Kidney capillary endothelial cell (primary cell): ENCODE measurements at regions not wholly inside any gene's neighbourhood (a gene's known extent, or its start where the extent isn't known, plus 50 kb on each side); places are given as distances from the start of the nearest gene placed in this dataset.
A peak's percentile ranks its signal among the peaks of the same experiment; 100 is the strongest.
"Not testable (repeated sequence)": the region's sequence is repeated elsewhere in the genome, so short reads cannot be mapped to it uniquely, and the experiment has no call there.

Source experiments
- DNase-seq: peaks from one replicate; pipeline ENCODE4 v3.0.0-alpha.2; 2018; ENCODE audit warnings: low spot score

DNA sequence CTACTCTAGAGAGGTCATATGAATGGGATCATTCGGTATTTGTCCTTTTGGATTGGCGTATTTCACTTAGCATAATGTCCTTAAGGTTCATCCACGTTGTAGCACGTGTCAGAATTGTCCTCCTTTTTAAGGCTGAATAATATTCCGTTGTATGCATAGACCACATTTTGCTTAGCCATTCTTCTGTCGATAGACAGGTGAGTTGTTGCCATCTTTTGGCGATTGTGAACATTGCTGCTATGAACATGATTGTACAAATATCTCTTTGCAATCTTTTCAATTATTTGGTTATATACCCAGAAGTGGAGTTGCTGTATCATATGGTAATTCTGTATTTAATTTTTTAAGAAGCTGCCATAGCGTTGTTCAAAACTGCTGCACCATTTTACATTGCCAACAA is 52.4 kb upstream of the GOLGA8J start:
- DNase-seq = no peak

DNA sequence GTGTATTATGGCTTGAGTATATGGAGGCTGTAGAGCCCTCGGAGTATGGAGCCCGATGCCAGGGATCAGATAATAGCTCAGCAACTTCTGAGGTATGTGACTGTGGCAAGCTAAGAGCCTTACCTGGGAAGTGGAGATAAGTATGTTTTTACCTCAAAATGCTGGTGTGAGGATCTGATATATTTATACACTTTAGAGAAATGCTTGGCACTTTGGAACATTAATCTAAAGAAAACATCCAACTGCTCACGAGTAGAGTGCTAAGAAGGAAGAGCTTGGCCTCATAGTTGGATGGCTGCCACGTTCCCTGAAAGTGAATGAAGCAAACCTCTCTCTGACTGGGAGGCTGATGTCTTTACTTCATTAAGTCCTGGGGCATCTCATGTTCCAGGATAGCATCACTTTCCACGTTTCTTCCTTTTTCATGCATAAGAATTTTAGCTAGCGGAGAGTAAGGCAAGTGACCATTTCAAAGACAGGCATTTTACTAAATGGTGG is 58.9 kb upstream of the GOLGA8J start:
- DNase-seq = no peak

GRCh38 chr15:30010746-30011145 is 72.0 kb upstream of the GOLGA8J start:
- no peak for DNase-seq

GRCh38 chr15:30008156-30008555 is 74.6 kb upstream of the GOLGA8J start:
- no peak for DNase-seq

GRCh38 chr15:30001602-30002001 is 81.2 kb upstream of the GOLGA8J start:
- no peak for DNase-seq

GRCh38 chr15:29998033-29998432 is 84.7 kb upstream of the GOLGA8J start:
- no peak for DNase-seq

DNA sequence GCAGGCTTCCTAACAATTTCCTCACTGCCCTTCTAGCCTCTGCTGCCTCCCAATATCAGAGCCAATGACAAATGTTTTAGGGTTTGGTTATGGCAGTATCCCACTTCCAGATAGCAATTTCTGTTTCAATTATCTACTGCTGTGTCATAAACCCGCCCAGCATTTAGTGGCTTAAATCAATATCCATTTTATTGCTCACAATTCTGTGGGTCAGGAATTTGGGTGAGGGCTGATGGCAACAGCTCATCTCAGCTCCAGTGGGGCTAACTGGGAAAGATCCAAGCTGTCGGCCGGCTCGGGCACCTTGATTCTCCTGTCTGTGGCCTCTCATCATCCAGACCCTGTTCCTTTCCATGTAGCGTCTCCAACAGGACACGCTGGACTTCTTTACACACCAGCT is 85.3 kb upstream of the GOLGA8J start:
- no peak for DNase-seq

DNA sequence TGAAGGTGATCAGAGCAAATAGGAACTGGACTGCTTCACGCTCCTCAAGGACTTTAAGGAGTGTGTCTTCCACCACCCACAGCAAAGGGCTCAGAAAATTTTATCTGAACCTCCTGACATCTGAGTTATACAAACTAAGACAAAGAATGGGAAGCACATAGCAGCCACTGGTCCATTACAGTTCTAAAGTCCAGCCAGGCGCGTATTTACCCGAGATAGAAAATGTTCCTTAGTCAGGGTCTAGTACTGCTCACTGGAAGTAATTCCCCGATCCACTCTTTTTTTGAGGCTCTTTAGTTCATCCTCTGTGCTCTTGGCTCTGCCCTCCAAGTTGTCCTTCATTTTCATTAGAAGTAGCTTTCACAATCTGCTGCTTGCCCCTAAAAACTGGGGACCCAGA is 88.5 kb upstream of the GOLGA8J start:
- DNase-seq = no peak

- DNase-seq = no peak
Observed at GRCh38 chr15:29990954-29991353, 91.8 kb upstream of the GOLGA8J start.

DNA sequence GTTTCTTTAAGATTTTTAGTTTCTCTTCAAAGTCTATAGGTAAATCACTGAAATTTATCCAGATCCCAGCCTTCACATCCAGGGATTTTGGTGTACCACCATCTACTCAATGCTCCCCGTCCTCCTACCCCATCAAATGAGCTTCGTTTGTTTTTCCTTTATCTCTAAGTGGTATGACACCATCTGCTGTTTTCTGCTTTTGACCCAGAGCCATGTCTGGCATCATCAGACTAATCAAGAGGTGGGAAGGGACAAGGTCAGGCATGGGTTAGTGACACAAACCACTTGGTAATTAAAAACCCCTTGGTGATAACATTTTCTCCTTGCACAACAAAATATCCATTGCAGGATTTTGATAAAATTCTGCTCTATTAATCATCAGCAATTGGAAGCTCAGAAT is 92.7 kb upstream of the GOLGA8J start:
- no peak for DNase-seq

- no peak for DNase-seq
Observed at GRCh38 chr15:29988701-29989100, 94.1 kb upstream of the GOLGA8J start.

- no peak for DNase-seq
Observed at GRCh38 chr15:29986946-29987345, 95.8 kb upstream of the GOLGA8J start.

GRCh38 chr15:29978411-29979382 is 104.1 kb upstream of the GOLGA8J start:
- DNase-seq = no peak

DNA sequence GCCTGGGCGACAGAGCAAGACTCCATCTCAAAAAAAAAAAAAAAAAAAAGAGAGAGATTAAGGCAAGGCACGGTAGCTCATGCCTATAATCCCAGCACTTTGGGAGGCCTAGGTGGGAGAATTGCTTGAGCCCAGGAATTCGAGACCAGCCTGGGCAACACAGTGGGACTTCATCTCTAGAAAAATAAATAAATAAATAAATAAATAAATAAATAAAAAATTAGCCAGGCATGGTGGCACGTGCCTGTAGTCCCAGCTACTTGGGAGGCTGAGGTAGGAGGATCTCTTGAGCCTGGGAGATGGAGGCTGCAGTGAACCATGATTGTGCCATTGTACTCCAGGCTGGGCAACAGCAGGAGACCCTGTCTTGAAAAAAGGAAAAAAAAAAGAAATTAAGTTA is 108.7 kb upstream of the GOLGA8J start:
- not testable (repeated sequence) for DNase-seq

DNA sequence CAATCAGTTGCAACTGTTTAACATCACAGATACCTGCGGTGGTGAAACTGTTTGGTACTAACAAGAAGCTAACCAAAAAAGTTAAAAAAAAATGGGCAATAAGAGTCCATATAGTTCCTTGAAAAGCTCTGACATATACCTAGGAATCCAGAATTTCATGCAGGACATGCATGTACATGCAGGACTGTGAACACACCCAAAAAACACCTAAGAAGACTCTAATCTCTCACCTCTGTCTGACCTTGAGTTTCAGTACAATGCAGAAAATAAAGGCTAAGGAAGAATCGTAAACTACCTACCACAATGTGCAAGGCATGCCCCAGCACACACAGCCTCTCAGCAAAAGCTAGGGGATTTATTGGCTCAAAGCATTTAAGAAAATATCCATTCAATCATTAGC is 110.7 kb upstream of the GOLGA8J start:
- no peak for DNase-seq

DNA sequence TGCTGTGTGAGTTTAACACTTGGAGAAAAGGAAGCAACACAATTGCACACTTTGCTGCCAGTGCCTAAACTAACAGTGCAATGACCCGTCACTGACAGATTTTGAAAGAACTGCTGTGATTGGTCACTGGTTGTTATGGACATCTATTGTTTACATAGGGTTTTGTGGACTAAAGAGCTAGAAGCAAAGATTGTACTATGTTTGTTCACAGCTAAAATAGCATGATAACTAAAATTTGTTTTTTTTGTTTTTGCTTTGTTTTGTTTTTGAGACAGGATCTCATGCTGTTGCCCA is 112.4 kb upstream of the GOLGA8J start:
- DNase-seq = peak; percentile 18

- DNase-seq = peak; percentile 33
Observed at GRCh38 chr15:29969562-29970401, 113.0 kb upstream of the GOLGA8J start.

- no peak for DNase-seq
Observed at GRCh38 chr15:29968895-29969561, 113.7 kb upstream of the GOLGA8J start.

DNA sequence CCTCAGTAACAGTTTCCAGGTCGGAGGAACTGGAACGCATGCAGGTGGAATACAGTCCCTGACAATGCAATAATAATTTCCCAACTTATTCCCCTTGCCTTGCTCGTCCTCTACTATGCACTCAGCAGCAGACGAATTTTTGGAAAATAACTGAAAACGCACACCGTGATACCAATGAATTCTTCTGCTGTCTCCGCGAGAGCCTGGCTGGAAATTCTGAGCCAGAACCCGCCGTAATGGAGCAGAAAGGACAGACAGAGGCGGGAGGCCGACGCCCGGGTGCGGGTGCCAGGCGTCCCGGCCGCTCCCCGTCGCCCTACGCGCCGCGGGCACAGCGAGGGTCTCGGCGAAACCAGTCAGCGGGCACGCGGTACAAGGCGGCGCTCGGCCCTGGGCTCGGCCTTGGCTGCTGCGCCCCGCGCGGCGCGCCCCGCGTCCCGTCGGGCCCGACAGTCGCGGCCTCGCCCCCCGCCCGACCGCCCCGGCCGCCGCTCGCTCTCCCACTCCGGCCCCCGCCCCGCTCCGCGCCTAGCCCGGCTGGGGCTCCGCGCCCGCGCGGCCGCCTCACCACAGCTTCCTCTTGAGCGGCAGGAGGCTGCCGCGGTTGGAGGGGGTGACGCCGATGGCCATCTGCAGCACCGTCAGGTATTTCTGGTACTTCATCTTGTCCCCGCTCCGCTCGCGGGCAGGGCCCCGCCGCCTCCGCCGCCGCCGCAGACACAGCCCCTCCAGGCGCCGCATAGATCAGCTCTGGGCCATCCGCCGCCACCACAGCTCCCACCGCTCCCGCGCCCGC is 114.5 kb upstream of the GOLGA8J start:
- no peak for DNase-seq

- DNase-seq = no peak
Observed at GRCh38 chr15:29962407-29962806, 120.3 kb upstream of the GOLGA8J start.

- DNase-seq = no peak
Observed at GRCh38 chr15:29959384-29960137, 123.2 kb upstream of the GOLGA8J start.
